Upper lobe of left lung (tissue), 6 donors: ENCODE measurements at regions not wholly inside any gene's neighbourhood (a gene's known extent, or its start where the extent isn't known, plus 50 kb on each side); places are given as distances from the start of the nearest gene placed in this dataset.

ENCODE experiments used
- ATAC-seq, 2 donors: fragments of 200-7000 bp; cut with Tn5 transposase; one replicate each; pipeline ENCODE4 v1.9.1; 2022; ENCODE audit warnings: mild to moderate bottlenecking in 2 of 2, moderate library complexity in 2 of 2; ENCODE audit not compliant: low FRiP score in 2 of 2
- DNase-seq, 2 donors: peaks; one replicate each; pipeline ENCODE4 v3.0.0-alpha.2; 2019 to 2020
- H3K27ac ChIP-seq, 4 donors: fragments of 200-600 bp; sonication (generic); one replicate each; pipeline ENCODE4 v1.5.1; 2016 to 2019
- H3K27me3 ChIP-seq, 4 donors: fragments of 200-600 bp; sonication (generic); one replicate each; pipeline ENCODE4 v1.5.1; 2017 to 2019
- H3K36me3 ChIP-seq, 4 donors: fragments of 200-600 bp; sonication (generic); one replicate each; pipeline ENCODE4 v1.5.1; 2016 to 2019
- H3K4me1 ChIP-seq, 4 donors: fragments of 200-600 bp; sonication (generic); one replicate each; pipeline ENCODE4 v1.5.1; 2018 to 2019
- H3K4me3 ChIP-seq, 4 donors: fragments of 200-600 bp; sonication (generic); one replicate each; pipeline ENCODE4 v1.5.1; 2017 to 2019; ENCODE audit warnings: mild to moderate bottlenecking in 2 of 4, moderate library complexity in 1 of 4
- H3K9me3 ChIP-seq, 4 donors: fragments of 200-600 bp; sonication (generic); one replicate each; pipeline ENCODE4 v1.5.1; 2018 to 2019
- EP300 ChIP-seq, 4 donors: sonication (generic); formaldehyde crosslinking; IDR thresholded peaks; one replicate each; pipeline ENCODE4 v1.5.1; 2017; ENCODE audit warnings: antibody characterized with exemption in 4 of 4, control low read depth in 2 of 4
- POLR2A ChIP-seq, 4 donors: fragments of 450-650 bp; IDR thresholded peaks; one replicate each; pipeline ENCODE4 v1.5.1; 2016 to 2017; ENCODE audit warnings: antibody characterized with exemption in 4 of 4, mild to moderate bottlenecking in 2 of 4
- POLR2AphosphoS5 ChIP-seq, 2 donors: sonication (generic); formaldehyde crosslinking; IDR thresholded peaks; one replicate each; pipeline ENCODE4 v1.5.1; 2017; ENCODE audit warnings: antibody characterized with exemption in 2 of 2
- WGBS, 2 donors: methylation state at CpG; one replicate each; pipeline ENCODE4 v1.1.5; 2017 to 2018; 5-methylcytosine and 5-hydroxymethylcytosine counted together
- TF ChIP-seq, protein P1 (sequence below), 6 experiments: fragments of 450-650 bp in 4 of 6; fragments of 200-600 bp in 2 of 6; sonication (generic) in 2 of 6; IDR thresholded peaks; one replicate each; pipeline ENCODE4 v1.5.1; 2016 to 2019; ENCODE audit warnings: antibody characterized with exemption in 6 of 6
- donor health status: DM: no; HTN: no; CAD: no; lungs with moderate emphysema.
- donor health status: DM: no; HTN: yes; CAD: no; lungs with severe emphysema.

DNA sequence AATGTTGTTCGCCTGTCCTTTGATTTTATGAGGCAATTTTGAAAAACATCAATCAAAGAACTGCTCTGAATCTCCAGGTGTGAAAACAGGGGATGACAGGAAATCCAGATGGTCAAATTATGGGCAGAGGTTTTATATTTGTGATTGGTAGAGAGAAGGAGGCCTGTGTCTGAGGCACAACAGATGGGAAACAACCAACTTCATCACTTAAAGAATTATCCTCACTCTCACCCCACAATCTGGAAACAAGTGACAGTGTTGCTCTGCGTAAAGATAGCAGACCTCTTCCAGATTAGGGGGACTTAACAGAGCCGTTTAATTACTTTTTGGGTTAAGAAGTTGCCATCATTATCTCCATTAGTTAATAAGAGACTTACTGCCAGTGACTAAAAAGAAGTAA lies 64.1 kb upstream of the EGLN3 start:
- Histone ChIP-seq H3K4me3 (no peak overlapping the region), H3K27me3 (no peaks in the 10 kb centered on the region), H3K9me3 (no peaks in the 10 kb centered on the region), H3K27ac (no peak overlapping the region), H3K4me1 (no peaks in the 10 kb centered on the region), H3K36me3 (no peaks in the 10 kb centered on the region)
- TF ChIP-seq, protein P1, sequence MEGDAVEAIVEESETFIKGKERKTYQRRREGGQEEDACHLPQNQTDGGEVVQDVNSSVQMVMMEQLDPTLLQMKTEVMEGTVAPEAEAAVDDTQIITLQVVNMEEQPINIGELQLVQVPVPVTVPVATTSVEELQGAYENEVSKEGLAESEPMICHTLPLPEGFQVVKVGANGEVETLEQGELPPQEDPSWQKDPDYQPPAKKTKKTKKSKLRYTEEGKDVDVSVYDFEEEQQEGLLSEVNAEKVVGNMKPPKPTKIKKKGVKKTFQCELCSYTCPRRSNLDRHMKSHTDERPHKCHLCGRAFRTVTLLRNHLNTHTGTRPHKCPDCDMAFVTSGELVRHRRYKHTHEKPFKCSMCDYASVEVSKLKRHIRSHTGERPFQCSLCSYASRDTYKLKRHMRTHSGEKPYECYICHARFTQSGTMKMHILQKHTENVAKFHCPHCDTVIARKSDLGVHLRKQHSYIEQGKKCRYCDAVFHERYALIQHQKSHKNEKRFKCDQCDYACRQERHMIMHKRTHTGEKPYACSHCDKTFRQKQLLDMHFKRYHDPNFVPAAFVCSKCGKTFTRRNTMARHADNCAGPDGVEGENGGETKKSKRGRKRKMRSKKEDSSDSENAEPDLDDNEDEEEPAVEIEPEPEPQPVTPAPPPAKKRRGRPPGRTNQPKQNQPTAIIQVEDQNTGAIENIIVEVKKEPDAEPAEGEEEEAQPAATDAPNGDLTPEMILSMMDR (IDR thresholded peaks at IDR 0.05): no peak
- no peak for TF ChIP-seq POLR2A (IDR thresholded peaks at IDR 0.05)
- DNase-seq: no peak
- 88 to 91% methylated on average over 3 of the region's 3 CpGs for WGBS, 2 donors
- no peak for ATAC-seq

- ATAC-seq (peak in 1 of 2 donors; percentile 8), DNase-seq (no peak)
- TF ChIP-seq EP300 (IDR thresholded peaks at IDR 0.05) (no peak), POLR2A (IDR thresholded peaks at IDR 0.05) (no peak), POLR2AphosphoS5 (IDR thresholded peaks at IDR 0.05) (no peak)
- TF ChIP-seq, protein P1 (IDR thresholded peaks at IDR 0.05): no peak
- H3K27me3 ChIP-seq: no peaks in the 10 kb centered on the region
- WGBS, 2 donors: 50 to 56% methylated on average over 4 of the region's 4 CpGs
- no peak overlapping the region for H3K4me3 ChIP-seq
- H3K27ac ChIP-seq: no peak overlapping the region
- H3K9me3 ChIP-seq: no peaks in the 10 kb centered on the region
- no peaks in the 10 kb centered on the region for H3K36me3 ChIP-seq
- no peaks in the 10 kb centered on the region for H3K4me1 ChIP-seq
Observed at GRCh38 chr14:34013721-34014060, 62.8 kb upstream of the EGLN3 start.

DNA sequence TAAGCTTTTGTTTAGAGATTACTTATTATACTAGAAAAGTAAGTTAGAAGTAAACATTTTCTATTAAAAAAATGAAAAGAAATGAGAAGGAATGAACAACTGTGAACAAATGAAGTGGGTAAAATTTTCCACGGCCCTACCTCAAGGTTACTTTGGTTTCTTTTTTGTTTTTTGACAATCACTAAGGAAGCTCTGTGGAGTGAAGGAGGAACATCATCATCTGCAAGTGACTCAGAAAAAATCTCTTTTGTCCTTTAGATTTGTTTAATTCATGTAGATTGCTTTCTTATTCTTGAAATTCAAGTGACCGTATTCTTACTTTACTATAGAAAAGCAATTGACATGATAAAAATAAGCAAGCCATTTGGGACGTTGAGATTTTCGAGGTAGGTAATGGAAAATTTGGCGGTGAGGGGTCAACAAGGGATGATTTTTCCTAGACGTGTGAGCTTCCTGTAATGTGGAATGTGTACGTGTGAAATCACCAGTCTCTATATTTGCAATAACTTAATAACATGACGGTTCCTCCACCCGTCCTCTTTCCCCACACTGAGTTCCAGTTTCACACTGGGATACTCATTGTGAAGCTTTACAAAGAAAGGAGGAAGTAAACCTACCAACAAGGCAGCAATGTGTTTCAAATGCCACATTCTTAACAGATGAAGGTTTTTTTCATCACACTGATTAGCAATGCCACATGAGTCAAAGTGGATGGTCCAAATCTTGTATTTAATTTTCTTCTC lies 62.3 kb upstream of the EGLN3 start:
- no peak overlapping the region for H3K4me3 ChIP-seq
- H3K4me1 ChIP-seq: no peaks in the 10 kb centered on the region
- H3K9me3 ChIP-seq: no peaks in the 10 kb centered on the region
- ATAC-seq: peak in 1 of 2 donors; percentile 72
- 48 to 55% methylated on average over 9 of the region's 9 CpGs for WGBS, 2 donors
- DNase-seq: no peak
- H3K36me3 ChIP-seq: no peaks in the 10 kb centered on the region
- H3K27me3 ChIP-seq: no peaks in the 10 kb centered on the region
- TF ChIP-seq POLR2A (IDR thresholded peaks at IDR 0.05) (no peak), EP300 (IDR thresholded peaks at IDR 0.05) (no peak), POLR2AphosphoS5 (IDR thresholded peaks at IDR 0.05) (no peak)
- TF ChIP-seq, protein P1 (IDR thresholded peaks at IDR 0.05): no peak
- H3K27ac ChIP-seq: no peak overlapping the region

- no peaks in the 10 kb centered on the region for H3K9me3 ChIP-seq
- 76 to 91% methylated on average over 6 of the region's 6 CpGs for WGBS, 2 donors
- TF ChIP-seq, protein P1 (IDR thresholded peaks at IDR 0.05): no peak
- TF ChIP-seq POLR2A (IDR thresholded peaks at IDR 0.05): no peak
- TF ChIP-seq POLR2AphosphoS5 (IDR thresholded peaks at IDR 0.05): no peak
- no peak for TF ChIP-seq EP300 (IDR thresholded peaks at IDR 0.05)
- no peak for ATAC-seq
- H3K36me3 ChIP-seq: no peaks in the 10 kb centered on the region
- H3K27me3 ChIP-seq: no peaks in the 10 kb centered on the region
- no peak for DNase-seq
- no peak overlapping the region for H3K27ac ChIP-seq
- H3K4me3 ChIP-seq: no peak overlapping the region
- no peaks in the 10 kb centered on the region for H3K4me1 ChIP-seq
Observed at GRCh38 chr14:34012369-34012768, 61.5 kb upstream of the EGLN3 start.

- 84 to 89% methylated on average over 5 of the region's 5 CpGs for WGBS, 2 donors
- H3K4me3 ChIP-seq: no peak overlapping the region
- TF ChIP-seq POLR2A (IDR thresholded peaks at IDR 0.05): no peak
- TF ChIP-seq EP300 (IDR thresholded peaks at IDR 0.05): no peak
- TF ChIP-seq, protein P1 (IDR thresholded peaks at IDR 0.05): no peak
- no peak for TF ChIP-seq POLR2AphosphoS5 (IDR thresholded peaks at IDR 0.05)
- H3K36me3 ChIP-seq: no peaks in the 10 kb centered on the region
- H3K27me3 ChIP-seq: no peaks in the 10 kb centered on the region
- no peak overlapping the region for H3K27ac ChIP-seq
- DNase-seq (no peak), ATAC-seq (no peak)
- H3K4me1 ChIP-seq: no peaks in the 10 kb centered on the region
- H3K9me3 ChIP-seq: no peaks in the 10 kb centered on the region
Observed at GRCh38 chr14:34009956-34010355, 59.1 kb upstream of the EGLN3 start.
